Endothelial cell of umbilical vein (primary cell): ENCODE measurements at regions not wholly inside any gene's neighbourhood (a gene's known extent, or its start where the extent isn't known, plus 50 kb on each side); places are given as distances from the start of the nearest gene placed in this dataset.

Experiments used
- BruUV-seq: library from RNA; stranded (reverse); fragments of 400-500 nt; replicated peaks from 2 replicates; lab custom pipeline; 2021; lab: Mats Ljungman, UMichigan
- CTCF ChIA-PET: fragments of 300-600, 350-600 bp; sonication (Branson Sonifier 250); formaldehyde crosslinking; loops from one replicate; lab custom pipeline; 2021; ENCODE audit warnings: antibody characterized with exemption, inconsistent platforms; lab: Charles Lee
- POLR2A ChIA-PET: fragments of 300-600, 350-600 bp; sonication (Branson Sonifier 250); formaldehyde crosslinking; loops from one replicate; lab custom pipeline; 2021; ENCODE audit warnings: antibody characterized with exemption, inconsistent platforms; lab: Charles Lee
- DNase-seq: peaks from one replicate; pipeline ENCODE4 v3.0.0-alpha.2; 2011; ENCODE audit warnings: low read depth, low spot score
- FAIRE-seq: peaks from 2 replicates; lab custom pipeline; 2011; peaks lifted over from hg19 to GRCh38; lab: Jason Lieb, UNC
- H2AFZ ChIP-seq: 2 replicates; pipeline ENCODE4 v1.6.0; 2012; ENCODE audit warnings: low read depth, low read length, control low read depth, inconsistent platforms
- H3K27ac ChIP-seq: 2 replicates; pipeline ENCODE4 v1.5.1; 2011; ENCODE audit warnings: low read depth, mild to moderate bottlenecking, control low read depth, low read length, moderate library complexity; ENCODE audit not compliant: insufficient read depth
- H3K27me3 ChIP-seq, 2 experiments: 2 replicates each; pipeline versions ENCODE4 v1.6.0 to v1.6.1; 2011; ENCODE audit warnings: low read length in 2 of 2, mixed read lengths in 1 of 2; ENCODE audit not compliant: control insufficient read depth in 2 of 2, insufficient read depth in 2 of 2
- H3K36me3 ChIP-seq, 2 experiments: 2 replicates in 1 of 2; 3 replicates in 1 of 2; pipeline ENCODE4 v1.5.1; 2011; ENCODE audit warnings: low read length in 2 of 2, mild to moderate bottlenecking in 1 of 2, moderate library complexity in 1 of 2; ENCODE audit not compliant: control insufficient read depth in 2 of 2, insufficient read depth in 2 of 2; ENCODE audit errors: extremely low read depth in 1 of 2
- H3K4me1 ChIP-seq: 3 replicates; pipeline ENCODE4 v1.5.1; 2011; ENCODE audit warnings: mild to moderate bottlenecking, low read length; ENCODE audit not compliant: control insufficient read depth, insufficient read depth; ENCODE audit errors: extremely low read depth
- H3K4me2 ChIP-seq: 2 replicates; pipeline ENCODE4 v1.6.1; 2011; ENCODE audit warnings: low read length, control low read depth, mixed read lengths; ENCODE audit not compliant: insufficient read depth
- H3K4me3 ChIP-seq, 3 experiments: fragments of 200-600 bp in 1 of 3; sonication (generic), shearing (Covaris generic) in 1 of 3; replicated peaks in 1 of 3; 2 replicates each; pipeline ENCODE4 v1.5.1; 2011 to 2016; ENCODE audit warnings: control low read depth in 3 of 3, low read length in 3 of 3, mild to moderate bottlenecking in 2 of 3, inconsistent platforms in 1 of 3, low read depth in 1 of 3, moderate library complexity in 1 of 3; ENCODE audit not compliant: insufficient read depth in 1 of 3
- H3K79me2 ChIP-seq: 2 replicates; pipeline ENCODE4 v1.6.0; 2012; ENCODE audit warnings: low read length, inconsistent platforms; ENCODE audit not compliant: control insufficient read depth, insufficient read depth
- H3K9ac ChIP-seq: replicated peaks from 2 replicates; pipeline ENCODE3; 2011; ENCODE audit warnings: low read length, control low read depth; ENCODE audit not compliant: insufficient read depth; ENCODE audit errors: extremely low read depth
- H3K9me1 ChIP-seq: replicated peaks from 3 replicates; pipeline ENCODE4 v1.6.0; 2011; ENCODE audit warnings: mild to moderate bottlenecking, low read length; ENCODE audit not compliant: control insufficient read depth, insufficient read depth; ENCODE audit errors: extremely low read depth
- H3K9me3 ChIP-seq: replicated peaks from 2 replicates; pipeline ENCODE4 v1.5.1; 2012; ENCODE audit warnings: low read length, inconsistent platforms; ENCODE audit not compliant: control insufficient read depth, insufficient read depth
- H4K20me1 ChIP-seq: replicated peaks from 2 replicates; pipeline ENCODE3; 2011; ENCODE audit warnings: mild to moderate bottlenecking, low read length; ENCODE audit not compliant: control insufficient read depth, insufficient read depth; ENCODE audit errors: extremely low read depth
- CTCF ChIP-seq, 2 donors: IDR thresholded peaks; 1 replicate in 1 of 2; 2 replicates in 1 of 2; pipeline ENCODE4 v1.5.1; 2011; ENCODE audit warnings: low read length in 2 of 2, mild to moderate bottlenecking in 2 of 2, moderate library complexity in 2 of 2, control low read depth in 1 of 2, inconsistent platforms in 1 of 2, low read depth in 1 of 2; ENCODE audit not compliant: insufficient read depth in 1 of 2; ENCODE audit errors: extremely low read depth in 1 of 2
- EZH2 ChIP-seq: IDR thresholded peaks from 2 replicates; pipeline ENCODE4 v1.6.1; 2012; ENCODE audit warnings: borderline replicate concordance, low read depth, mild to moderate bottlenecking, moderate library complexity, low read length, inconsistent platforms; ENCODE audit not compliant: severe bottlenecking
- FOS ChIP-seq: IDR thresholded peaks from 2 replicates; pipeline ENCODE4 v1.6.1; 2011; ENCODE audit warnings: mild to moderate bottlenecking, low read length, moderate library complexity, borderline replicate concordance; ENCODE audit not compliant: insufficient read depth
- GATA2 ChIP-seq: IDR thresholded peaks from 2 replicates; pipeline ENCODE4 v1.7.0; 2011; ENCODE audit warnings: low read depth, mild to moderate bottlenecking, moderate library complexity, mixed read lengths, low read length; ENCODE audit not compliant: insufficient read length, insufficient read depth
- JUN ChIP-seq: IDR thresholded peaks from 2 replicates; pipeline ENCODE4 v1.6.1; 2011; ENCODE audit warnings: borderline replicate concordance, low read depth; ENCODE audit not compliant: insufficient read length, insufficient read depth
- MAX ChIP-seq: IDR thresholded peaks from 2 replicates; pipeline ENCODE4 v1.6.1; 2011; ENCODE audit not compliant: insufficient read depth, insufficient read length
- MYC ChIP-seq: IDR thresholded peaks from one replicate; pipeline ENCODE4 v1.6.1; 2011; ENCODE audit warnings: mild to moderate bottlenecking, low read depth, low read length
- POLR2A ChIP-seq: IDR thresholded peaks from 2 replicates; pipeline ENCODE4 v1.6.1; 2012; ENCODE audit warnings: low read depth, mild to moderate bottlenecking, control low read depth, low read length
- POLR2AphosphoS5 ChIP-seq: IDR thresholded peaks from 2 replicates; pipeline ENCODE4 v1.6.1; 2012; ENCODE audit warnings: low read depth, mild to moderate bottlenecking, control low read depth, low read length, moderate library complexity; ENCODE audit not compliant: insufficient read depth
- dilution Hi-C: fragments of 300-500 bp; cut with MboI; formaldehyde crosslinking; loops from one replicate; pipeline ENCODE4 v1.15.0; 2019; ENCODE audit warnings: low sequenced_read_pairs; ENCODE audit not compliant: extremely low pct_ligation_motif_present
- intact Hi-C: fragments of 100-400 bp; cut with micrococcal nuclease; formaldehyde crosslinking; loops from one replicate; pipeline ENCODE4 v1.10.0; 2022

- no peak overlapping the region for H3K27ac ChIP-seq
- H3K36me3 ChIP-seq = no peaks in the 10 kb centered on the region
- H3K9ac ChIP-seq = no peak overlapping the region
- no peaks in the 10 kb centered on the region for H3K27me3 ChIP-seq
- no peak for FAIRE-seq
- no peak for TF ChIP-seq MAX
- TF ChIP-seq FOS = no peak
- no peak for TF ChIP-seq JUN
- TF ChIP-seq POLR2AphosphoS5 = no peak
- no peak for TF ChIP-seq CTCF (IDR thresholded peaks at IDR 0.05; ENCODE audit: extremely low read depth in 1 of 2, insufficient read depth in 1 of 2, low read depth in 1 of 2, low read length in 2 of 2)
- TF ChIP-seq EZH2 = no peak
- TF ChIP-seq MYC = no peak
- no peak for TF ChIP-seq GATA2
- TF ChIP-seq POLR2A = no peak
- POLR2A ChIA-PET = no interaction called here
- no peaks in the 10 kb centered on the region for H3K9me1 ChIP-seq
- H2AFZ ChIP-seq = no peak overlapping the region
- H3K79me2 ChIP-seq = no peaks in the 10 kb centered on the region
- intact Hi-C loops = no loop called here
- H3K9me3 ChIP-seq = peaks cover 5% of the 10 kb centered on the region
- H4K20me1 ChIP-seq = no peaks in the 10 kb centered on the region
- no peak overlapping the region for H3K4me2 ChIP-seq
- DNase-seq = no peak
- H3K4me3 ChIP-seq = no peak overlapping the region
- BruUV-seq = no TSS peak
- dilution Hi-C loops = no loop called here
- no peaks in the 10 kb centered on the region for H3K4me1 ChIP-seq
- CTCF ChIA-PET = no interaction called here
These were observed 959.5 kb downstream of the GRID1 start for GRCh38 chr10:85407088-85407487.
